HFFc6 (cell line): ENCODE measurements at regions not wholly inside any gene's neighbourhood (a gene's known extent, or its start where the extent isn't known, plus 50 kb on each side); places are given as distances from the start of the nearest gene placed in this dataset.

ENCODE experiments used
- DNase-seq: peaks from one replicate; pipeline ENCODE4 v3.0.0-alpha.2; 2018
- H3K27ac Mint-ChIP-seq: 2 replicates; pipeline ENCODE4 v1.8.0; 2020; ENCODE audit warnings: mild to moderate bottlenecking, mixed read lengths
- H3K27me3 Mint-ChIP-seq: 2 replicates; pipeline ENCODE4 v1.8.0; 2021; ENCODE audit warnings: mild to moderate bottlenecking, moderate library complexity, mixed read lengths; ENCODE audit not compliant: insufficient read depth
- H3K36me3 Mint-ChIP-seq: 2 replicates; pipeline ENCODE4 v1.8.0; 2021; ENCODE audit warnings: low read depth, mixed read lengths
- H3K4me1 Mint-ChIP-seq: 2 replicates; pipeline ENCODE4 v1.8.0; 2020; ENCODE audit warnings: low read depth, mixed read lengths
- H3K4me3 Mint-ChIP-seq: 2 replicates; pipeline ENCODE4 v1.8.0; 2020; ENCODE audit warnings: mild to moderate bottlenecking, moderate library complexity, mixed read lengths
- H3K9me3 Mint-ChIP-seq: 2 replicates; pipeline ENCODE4 v1.8.0; 2020; ENCODE audit warnings: mild to moderate bottlenecking, mixed read lengths
- TF ChIP-seq, protein P1 (sequence below): fragments of 200-600 bp; sonication (generic); IDR thresholded peaks from 2 replicates; pipeline ENCODE4 v1.5.0; 2021; ENCODE audit warnings: antibody characterized with exemption, mild to moderate bottlenecking

DNA sequence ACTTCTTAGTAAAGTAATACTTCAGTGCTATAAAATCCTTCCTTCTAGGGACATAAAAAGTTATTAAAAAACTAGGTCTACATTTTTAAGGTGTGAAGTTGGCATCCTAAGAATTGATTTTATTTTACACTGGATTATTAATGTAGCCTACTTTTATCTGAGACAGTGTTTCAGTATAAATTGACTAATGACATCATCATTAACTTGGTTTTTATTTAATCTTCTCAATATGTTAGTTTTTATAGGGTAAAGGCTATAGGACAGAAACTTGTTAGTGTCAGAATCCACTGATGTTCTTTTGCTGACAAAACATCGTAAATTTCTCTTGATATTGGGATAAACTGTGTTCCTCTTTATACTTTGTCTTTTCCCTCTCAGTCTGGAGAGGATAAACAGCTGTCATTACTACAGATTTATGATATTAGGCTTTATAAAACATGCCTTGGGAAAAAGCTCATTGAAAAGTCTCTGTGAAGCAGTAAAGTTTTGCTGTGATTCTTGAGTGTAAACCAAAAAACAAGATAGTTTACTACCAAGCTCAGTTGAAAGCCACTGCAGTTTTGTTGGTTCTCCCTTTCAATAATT lies 569.9 kb downstream of the EPHA4 start:
- no peaks in the 10 kb centered on the region; the same call in 1 of the 2 replicates for H3K9me3 Mint-ChIP-seq

DNA sequence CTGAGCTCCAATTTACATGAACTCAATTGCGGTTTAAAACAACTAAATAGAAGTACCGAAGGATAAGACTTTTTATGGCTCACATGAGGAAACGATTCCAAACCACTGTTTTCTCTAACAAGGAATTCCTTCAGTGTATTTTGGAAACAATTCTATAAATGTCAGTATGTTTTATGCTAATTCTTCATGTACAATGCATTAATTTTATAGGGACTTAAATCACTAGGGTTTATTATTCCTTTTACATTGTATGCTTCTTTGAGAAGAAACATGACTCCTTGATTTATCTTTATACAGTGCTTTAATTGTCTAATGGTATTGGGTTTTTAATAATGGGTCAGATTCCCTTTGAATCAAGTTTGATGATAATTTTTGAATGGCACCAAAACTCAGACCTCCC lies 566.8 kb downstream of the EPHA4 start:
- Mint-ChIP-seq H3K4me1 (no peaks in the 10 kb centered on the region), H3K27ac (no peak overlapping the region), H3K9me3 (no peaks in the 10 kb centered on the region; the same call in 1 of the 2 replicates), H3K36me3 (no peaks in the 10 kb centered on the region), H3K27me3 (no peaks in the 10 kb centered on the region; the same call in 1 of the 2 replicates), H3K4me3 (no peak overlapping the region)
- DNase-seq, result no peak
- TF ChIP-seq, protein P1, sequence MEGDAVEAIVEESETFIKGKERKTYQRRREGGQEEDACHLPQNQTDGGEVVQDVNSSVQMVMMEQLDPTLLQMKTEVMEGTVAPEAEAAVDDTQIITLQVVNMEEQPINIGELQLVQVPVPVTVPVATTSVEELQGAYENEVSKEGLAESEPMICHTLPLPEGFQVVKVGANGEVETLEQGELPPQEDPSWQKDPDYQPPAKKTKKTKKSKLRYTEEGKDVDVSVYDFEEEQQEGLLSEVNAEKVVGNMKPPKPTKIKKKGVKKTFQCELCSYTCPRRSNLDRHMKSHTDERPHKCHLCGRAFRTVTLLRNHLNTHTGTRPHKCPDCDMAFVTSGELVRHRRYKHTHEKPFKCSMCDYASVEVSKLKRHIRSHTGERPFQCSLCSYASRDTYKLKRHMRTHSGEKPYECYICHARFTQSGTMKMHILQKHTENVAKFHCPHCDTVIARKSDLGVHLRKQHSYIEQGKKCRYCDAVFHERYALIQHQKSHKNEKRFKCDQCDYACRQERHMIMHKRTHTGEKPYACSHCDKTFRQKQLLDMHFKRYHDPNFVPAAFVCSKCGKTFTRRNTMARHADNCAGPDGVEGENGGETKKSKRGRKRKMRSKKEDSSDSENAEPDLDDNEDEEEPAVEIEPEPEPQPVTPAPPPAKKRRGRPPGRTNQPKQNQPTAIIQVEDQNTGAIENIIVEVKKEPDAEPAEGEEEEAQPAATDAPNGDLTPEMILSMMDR, result no peak

More for the DNA sequence above, 569.9 kb downstream of the EPHA4 start:
- DNase-seq, result no peak
- TF ChIP-seq, protein P1, result no peak
- H3K36me3 Mint-ChIP-seq, result no peaks in the 10 kb centered on the region
- H3K4me1 Mint-ChIP-seq, result peaks cover 6% of the 10 kb centered on the region; the same call in 1 of the 2 replicates
- H3K4me3 Mint-ChIP-seq, result no peak overlapping the region
- H3K27ac Mint-ChIP-seq, result no peak overlapping the region
- H3K27me3 Mint-ChIP-seq, result no peaks in the 10 kb centered on the region; the same call in 1 of the 2 replicates

DNA sequence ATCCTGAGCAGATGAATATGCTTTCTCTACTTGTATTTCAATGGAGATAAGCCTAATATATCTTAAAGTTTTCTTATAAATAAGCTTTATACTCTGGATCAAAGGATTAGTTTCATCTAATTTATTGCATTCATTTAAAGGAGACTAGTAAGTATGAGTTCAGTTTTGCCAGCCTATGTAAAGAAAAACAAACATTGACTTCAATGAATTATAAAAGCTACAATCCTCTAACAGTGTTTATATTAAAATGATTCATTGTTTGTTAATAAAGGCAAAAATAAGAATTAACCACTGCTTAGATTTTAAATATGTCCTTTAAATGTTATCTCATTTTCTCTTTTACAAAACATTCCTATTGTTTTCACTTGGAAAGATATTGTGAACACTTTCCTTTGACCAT lies 566.0 kb downstream of the EPHA4 start:
- H3K9me3 Mint-ChIP-seq, result no peaks in the 10 kb centered on the region; the same call in 1 of the 2 replicates
- no peaks in the 10 kb centered on the region; the same call in 1 of the 2 replicates for H3K27me3 Mint-ChIP-seq
- H3K36me3 Mint-ChIP-seq, result no peaks in the 10 kb centered on the region
- no peak overlapping the region for H3K27ac Mint-ChIP-seq
- H3K4me1 Mint-ChIP-seq, result no peaks in the 10 kb centered on the region
- TF ChIP-seq, protein P1, result no peak
- DNase-seq, result no peak
- H3K4me3 Mint-ChIP-seq, result no peak overlapping the region

DNA sequence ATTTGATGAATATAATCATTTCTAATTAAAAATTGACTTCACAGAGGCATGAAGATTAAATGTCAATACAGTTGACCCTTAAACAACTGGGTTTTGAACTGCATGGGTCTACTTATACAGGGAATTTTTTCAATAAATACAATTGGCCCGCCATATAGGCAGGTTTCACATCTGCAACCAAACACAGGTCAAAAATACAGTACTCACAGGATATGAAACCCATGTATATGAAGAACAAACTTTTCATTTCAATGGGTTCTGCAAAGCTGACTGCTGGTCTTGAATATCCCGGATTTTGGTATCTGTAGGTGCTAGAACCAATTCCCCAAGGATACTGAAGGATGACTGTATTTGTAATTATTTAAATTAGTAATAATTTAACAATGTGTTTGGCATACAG lies 555.6 kb downstream of the EPHA4 start:
- no peaks in the 10 kb centered on the region for H3K36me3 Mint-ChIP-seq

DNA sequence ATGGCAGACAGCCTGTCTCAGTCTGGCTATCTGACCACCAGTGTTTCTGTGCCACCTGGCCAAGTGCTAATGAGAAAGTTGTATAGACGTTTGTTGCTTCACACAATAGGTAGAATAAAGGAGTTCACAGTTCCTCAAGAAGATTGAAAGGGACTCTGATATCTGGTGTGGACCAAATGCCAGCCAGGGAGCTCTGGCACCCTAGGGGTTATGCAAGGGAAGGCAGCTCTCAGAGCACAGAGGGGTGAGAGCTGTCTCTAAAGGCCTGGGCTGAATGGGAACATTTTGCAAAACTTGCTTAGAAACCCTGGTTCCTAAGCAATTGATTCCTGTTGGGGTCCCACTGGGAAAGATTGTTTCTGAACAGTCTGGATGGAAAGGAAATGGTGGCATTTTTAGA lies 553.8 kb downstream of the EPHA4 start:
- 0 out of 2 replicates have a peak, but pooled peaks cover 4% of the 10 kb centered on the region for H3K9me3 Mint-ChIP-seq
- no peaks in the 10 kb centered on the region for H3K4me1 Mint-ChIP-seq
- no peaks in the 10 kb centered on the region for H3K36me3 Mint-ChIP-seq
- TF ChIP-seq, protein P1, result no peak
- no peaks in the 10 kb centered on the region for H3K27me3 Mint-ChIP-seq
- no peak for DNase-seq
- H3K4me3 Mint-ChIP-seq, result no peak overlapping the region
- H3K27ac Mint-ChIP-seq, result no peak overlapping the region

More for the DNA sequence above, 555.6 kb downstream of the EPHA4 start:
- no peak for DNase-seq
- no peaks in the 10 kb centered on the region for H3K4me1 Mint-ChIP-seq
- no peaks in the 10 kb centered on the region for H3K27me3 Mint-ChIP-seq
- TF ChIP-seq, protein P1, result no peak
- no peak overlapping the region for H3K27ac Mint-ChIP-seq
- no peak overlapping the region for H3K4me3 Mint-ChIP-seq
- H3K9me3 Mint-ChIP-seq, result 0 out of 2 replicates have a peak, but pooled peaks cover 4% of the 10 kb centered on the region
